WTC11 (cell line): ENCODE measurements at regions not wholly inside any gene's neighbourhood (a gene's known extent, or its start where the extent isn't known, plus 50 kb on each side); places are given as distances from the start of the nearest gene placed in this dataset.

ENCODE experiments used
- ATAC-seq: fragments of 200-7000 bp; cut with Tn5 transposase; 2 replicates; pipeline ENCODE4 v1.10.0; 2021; ENCODE audit warnings: mild to moderate bottlenecking, moderate library complexity
- CTCF ChIA-PET: fragments of 300-600 bp; sonication (Branson Sonifier 250); formaldehyde crosslinking; loops from one replicate; lab custom pipeline; 2021; ENCODE audit warnings: antibody characterized with exemption; lab: Charles Lee
- POLR2A ChIA-PET: fragments of 350-600 bp; sonication (Branson Sonifier 250); formaldehyde crosslinking; loops from one replicate; lab custom pipeline; 2021; ENCODE audit warnings: antibody characterized with exemption; lab: Charles Lee
- DNase-seq: peaks from one replicate; pipeline ENCODE4 v3.0.0; 2021; ENCODE audit warnings: low spot score
- H3K27ac Mint-ChIP-seq: 2 replicates; pipeline ENCODE4 v1.8.0; 2021; ENCODE audit warnings: mixed read lengths
- H3K27me3 Mint-ChIP-seq: 2 replicates; pipeline ENCODE4 v1.8.0; 2021; ENCODE audit warnings: low read depth, mild to moderate bottlenecking, moderate library complexity, mixed read lengths
- H3K36me3 Mint-ChIP-seq: 2 replicates; pipeline ENCODE4 v1.8.0; 2021; ENCODE audit warnings: mixed read lengths
- H3K4me1 Mint-ChIP-seq: 2 replicates; pipeline ENCODE4 v1.8.0; 2022; ENCODE audit warnings: mixed read lengths
- H3K4me3 Mint-ChIP-seq: 2 replicates; pipeline ENCODE4 v1.8.0; 2021; ENCODE audit warnings: mild to moderate bottlenecking, moderate library complexity, mixed read lengths
- H3K9me3 Mint-ChIP-seq: 2 replicates; pipeline ENCODE4 v1.8.0; 2021; ENCODE audit warnings: mixed read lengths
- AR ChIP-seq: fragments of 250-450 bp; sonication (Bioruptor Pico); IDR thresholded peaks from 2 replicates; pipeline ENCODE4 v1.9.0; 2021; ENCODE audit warnings: mild to moderate bottlenecking
- ATF6 ChIP-seq: sonication (generic); formaldehyde crosslinking; IDR thresholded peaks from 2 replicates; pipeline ENCODE4 v1.8.1; 2023; ENCODE audit warnings: mild to moderate bottlenecking, missing genetic modification reagents
- E2F5 ChIP-seq: sonication (generic); formaldehyde crosslinking; IDR thresholded peaks from 2 replicates; pipeline ENCODE4 v1.8.1; 2022; ENCODE audit warnings: mild to moderate bottlenecking, moderate library complexity, missing genetic modification reagents
- ETV6 ChIP-seq: sonication (generic); formaldehyde crosslinking; IDR thresholded peaks from 2 replicates; pipeline ENCODE4 v1.8.1; 2022; ENCODE audit warnings: mild to moderate bottlenecking, missing genetic modification reagents
- FOXP1 ChIP-seq: sonication (generic); formaldehyde crosslinking; IDR thresholded peaks from 2 replicates; pipeline ENCODE4 v1.8.0; 2022; ENCODE audit warnings: missing genetic modification reagents, mild to moderate bottlenecking, moderate library complexity, borderline replicate concordance
- HMGXB4 ChIP-seq: sonication (generic); formaldehyde crosslinking; IDR thresholded peaks from 2 replicates; pipeline ENCODE4 v1.8.1; 2023; ENCODE audit warnings: mild to moderate bottlenecking, moderate library complexity, missing genetic modification reagents
- IRF1 ChIP-seq: sonication (generic); formaldehyde crosslinking; IDR thresholded peaks from 2 replicates; pipeline ENCODE4 v1.8.0; 2023; ENCODE audit warnings: missing genetic modification reagents
- JAZF1 ChIP-seq: fragments of 250-450 bp; sonication (Bioruptor Pico); IDR thresholded peaks from 2 replicates; pipeline ENCODE4 v1.9.0; 2021; ENCODE audit warnings: moderate library complexity, mild to moderate bottlenecking, inconsistent platforms
- MYBL2 ChIP-seq: sonication (generic); formaldehyde crosslinking; IDR thresholded peaks from 2 replicates; pipeline ENCODE4 v1.8.1; 2023; ENCODE audit warnings: mild to moderate bottlenecking, moderate library complexity, missing genetic modification reagents
- NFE2L1 ChIP-seq: sonication (generic); formaldehyde crosslinking; IDR thresholded peaks from 2 replicates; pipeline ENCODE4 v1.8.1; 2023; ENCODE audit warnings: missing genetic modification reagents
- OVOL2 ChIP-seq: fragments of 250-450 bp; sonication (Bioruptor Pico); IDR thresholded peaks from 2 replicates; pipeline ENCODE4 v1.9.0; 2021; ENCODE audit warnings: mild to moderate bottlenecking, borderline replicate concordance
- TEAD4 ChIP-seq: sonication (generic); formaldehyde crosslinking; IDR thresholded peaks from 2 replicates; pipeline ENCODE4 v1.8.0; 2022; ENCODE audit warnings: mild to moderate bottlenecking, missing genetic modification reagents
- USF2 ChIP-seq: sonication (generic); formaldehyde crosslinking; IDR thresholded peaks from 2 replicates; pipeline ENCODE4 v1.8.1; 2023; ENCODE audit warnings: mild to moderate bottlenecking, missing genetic modification reagents, moderate library complexity
- ZNF532 ChIP-seq: fragments of 250-450 bp; sonication (Bioruptor Pico); IDR thresholded peaks from 2 replicates; pipeline ENCODE4 v1.9.0; 2021; ENCODE audit warnings: mild to moderate bottlenecking, borderline replicate concordance

- CTCF ChIA-PET = no interaction called here
- no peak overlapping the region for H3K4me3 Mint-ChIP-seq
- no peak for ATAC-seq
Observed at GRCh38 chr14:95402578-95402977, 82.9 kb upstream of the CLMN start.

More at GRCh38 chr14:95402578-95402977, 82.9 kb upstream of the CLMN start:
- H3K9me3 Mint-ChIP-seq = no peaks in the 10 kb centered on the region
- no peaks in the 10 kb centered on the region for H3K27me3 Mint-ChIP-seq
- H3K27ac Mint-ChIP-seq = no peak overlapping the region
- no peaks in the 10 kb centered on the region for H3K4me1 Mint-ChIP-seq
- H3K36me3 Mint-ChIP-seq = no peaks in the 10 kb centered on the region
- DNase-seq = no peak
- POLR2A ChIA-PET = no interaction called here
- no peak for TF ChIP-seq ATF6 (CRISPR knock-in tag)
- TF ChIP-seq MYBL2 (CRISPR knock-in tag) = no peak
- TF ChIP-seq FOXP1 (CRISPR knock-in tag) = no peak
- TF ChIP-seq AR = no peak
- TF ChIP-seq TEAD4 = no peak
- no peak for TF ChIP-seq IRF1 (CRISPR knock-in tag)
- TF ChIP-seq OVOL2 (CRISPR knock-in tag) = no peak
- TF ChIP-seq NFE2L1 = no peak
- TF ChIP-seq E2F5 (CRISPR knock-in tag) = no peak
- no peak for TF ChIP-seq HMGXB4 (CRISPR knock-in tag)
- TF ChIP-seq USF2 (CRISPR knock-in tag) = no peak
- TF ChIP-seq JAZF1 (CRISPR knock-in tag) = no peak
- no peak for TF ChIP-seq ZNF532 (CRISPR knock-in tag)
- no peak for TF ChIP-seq ETV6
